WTC11 (cell line): ENCODE measurements at regions not wholly inside any gene's neighbourhood (a gene's known extent, or its start where the extent isn't known, plus 50 kb on each side); places are given as distances from the start of the nearest gene placed in this dataset.

Source experiments
- CTCF ChIP-seq: fragments of 200-600 bp; IDR thresholded peaks from 2 replicates; pipeline ENCODE4 v1.8.0; 2022; ENCODE audit warnings: antibody characterized with exemption
- MAX ChIP-seq: sonication (generic); formaldehyde crosslinking; IDR thresholded peaks from 2 replicates; pipeline ENCODE4 v1.8.0; 2022; ENCODE audit warnings: mild to moderate bottlenecking, missing genetic modification reagents
- NR1H2 ChIP-seq: sonication (generic); formaldehyde crosslinking; IDR thresholded peaks from 2 replicates; pipeline ENCODE4 v1.9.0; 2021; ENCODE audit warnings: mild to moderate bottlenecking, moderate library complexity, missing genetic modification reagents
- USF1 ChIP-seq: sonication (generic); formaldehyde crosslinking; IDR thresholded peaks from 2 replicates; pipeline ENCODE4 v1.8.0; 2022; ENCODE audit warnings: mild to moderate bottlenecking, missing genetic modification reagents
- ZBTB21 ChIP-seq: sonication (generic); formaldehyde crosslinking; IDR thresholded peaks from 2 replicates; pipeline ENCODE4 v1.8.1; 2023; ENCODE audit warnings: mild to moderate bottlenecking, missing genetic modification reagents, borderline replicate concordance
- ZNF512 ChIP-seq: sonication (generic); formaldehyde crosslinking; IDR thresholded peaks from 2 replicates; pipeline ENCODE4 v1.8.1; 2022; ENCODE audit warnings: missing genetic modification reagents, borderline replicate concordance

DNA sequence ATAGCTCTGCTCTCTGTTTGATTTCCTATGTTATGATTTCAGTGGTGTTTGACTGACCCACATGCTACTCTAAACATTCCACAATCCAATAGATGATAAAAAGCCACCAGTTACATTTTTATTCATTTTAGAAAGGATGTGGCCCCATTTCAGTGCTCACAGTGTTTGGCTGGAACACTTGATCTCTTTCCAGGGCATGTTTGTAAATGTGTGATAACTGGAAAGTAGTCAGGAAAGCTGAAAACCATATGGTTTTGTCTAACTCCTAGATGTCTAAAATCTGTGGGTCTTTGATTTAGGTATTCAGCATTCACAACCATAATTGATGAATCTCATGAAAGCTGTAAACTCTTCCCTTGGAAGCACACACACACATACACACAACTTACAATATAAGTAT lies 904.9 kb upstream of the AGA start:
- TF ChIP-seq ZNF512 (CRISPR knock-in tag) (no peak), CTCF (no peak), NR1H2 (CRISPR knock-in tag) (no peak), USF1 (CRISPR knock-in tag) (no peak), ZBTB21 (CRISPR knock-in tag) (no peak), MAX (CRISPR knock-in tag) (no peak)
